Mesenchymal stem cell (in vitro differentiated cells and primary cell): ENCODE measurements at regions not wholly inside any gene's neighbourhood (a gene's known extent, or its start where the extent isn't known, plus 50 kb on each side); places are given as distances from the start of the nearest gene placed in this dataset.

Experiments
- DNase-seq: peaks from one replicate; pipeline ENCODE4 v3.0.0-alpha.2; 2013
- H2AFZ ChIP-seq: one replicate; pipeline ENCODE4 v1.6.1; 2013; ENCODE audit warnings: low read depth, mild to moderate bottlenecking, control low read depth, inconsistent platforms, low read length, moderate library complexity
- H2AK5ac ChIP-seq: 2 replicates; pipeline ENCODE4 v1.6.1; 2013; ENCODE audit warnings: low read length, moderate library complexity, mild to moderate bottlenecking, inconsistent platforms; ENCODE audit not compliant: severe bottlenecking
- H2BK120ac ChIP-seq: one replicate; pipeline ENCODE4 v1.6.1; 2013; ENCODE audit warnings: low read depth, mild to moderate bottlenecking, inconsistent platforms, low read length, moderate library complexity
- H2BK12ac ChIP-seq, 2 experiments: one replicate each; pipeline ENCODE4 v1.6.1; 2013; ENCODE audit warnings: inconsistent platforms in 2 of 2, low read length in 2 of 2, mild to moderate bottlenecking in 2 of 2, moderate library complexity in 2 of 2, control low read depth in 1 of 2
- H2BK15ac ChIP-seq: one replicate; pipeline ENCODE4 v1.6.1; 2013; ENCODE audit warnings: mild to moderate bottlenecking, low read depth, inconsistent platforms; ENCODE audit not compliant: poor library complexity, severe bottlenecking
- H2BK5ac ChIP-seq: 2 replicates; pipeline ENCODE4 v1.6.1; 2013; ENCODE audit warnings: low read depth, mild to moderate bottlenecking, low read length, control low read depth, inconsistent platforms; ENCODE audit not compliant: poor library complexity, severe bottlenecking
- H3K14ac ChIP-seq, 2 experiments: one replicate each; pipeline ENCODE4 v1.6.1; 2013; ENCODE audit warnings: inconsistent platforms in 2 of 2, low read length in 2 of 2, control low read depth in 1 of 2, mild to moderate bottlenecking in 1 of 2, moderate library complexity in 1 of 2
- H3K18ac ChIP-seq, 2 experiments: one replicate each; pipeline ENCODE4 v1.6.1; 2013; ENCODE audit warnings: inconsistent platforms in 2 of 2, low read length in 2 of 2, control low read depth in 1 of 2, low read depth in 1 of 2, mild to moderate bottlenecking in 1 of 2
- H3K23ac ChIP-seq, 2 experiments: one replicate each; pipeline ENCODE4 v1.6.1; 2013; ENCODE audit warnings: inconsistent platforms in 2 of 2, low read length in 2 of 2, mild to moderate bottlenecking in 2 of 2, moderate library complexity in 2 of 2, control low read depth in 1 of 2
- H3K27ac ChIP-seq: 2 replicates; pipeline ENCODE4 v1.5.1; 2013; ENCODE audit warnings: mild to moderate bottlenecking, moderate library complexity, low read length, control low read depth, inconsistent platforms; ENCODE audit not compliant: poor library complexity, severe bottlenecking
- H3K27me3 ChIP-seq, 2 experiments: 2 replicates each; pipeline versions ENCODE4 v1.6.1 to v1.7.0; 2013; ENCODE audit warnings: low read length in 2 of 2, mild to moderate bottlenecking in 2 of 2, moderate library complexity in 2 of 2, control low read depth in 1 of 2, inconsistent platforms in 1 of 2; ENCODE audit not compliant: control insufficient read depth in 1 of 2, insufficient read depth in 1 of 2
- H3K36me3 ChIP-seq, 2 experiments: 2 replicates each; pipeline versions ENCODE4 v1.6.1 to v1.7.0; 2013; ENCODE audit warnings: low read length in 2 of 2, control low read depth in 1 of 2, inconsistent platforms in 1 of 2, low read depth in 1 of 2, mild to moderate bottlenecking in 1 of 2; ENCODE audit not compliant: insufficient read depth in 2 of 2, control insufficient read depth in 1 of 2
- H3K4ac ChIP-seq, 2 experiments: one replicate each; pipeline ENCODE4 v1.6.1; 2013; ENCODE audit warnings: inconsistent platforms in 2 of 2, low read length in 2 of 2, mild to moderate bottlenecking in 2 of 2, moderate library complexity in 2 of 2, control low read depth in 1 of 2, low read depth in 1 of 2
- H3K4me1 ChIP-seq: 2 replicates; pipeline ENCODE4 v1.6.1; 2013; ENCODE audit warnings: low read depth, low read length, control low read depth; ENCODE audit not compliant: control insufficient read depth, insufficient read depth
- H3K4me2 ChIP-seq: 2 replicates; pipeline ENCODE4 v1.6.1; 2013; ENCODE audit warnings: low read length, mild to moderate bottlenecking, inconsistent platforms; ENCODE audit not compliant: poor library complexity, severe bottlenecking
- H3K4me3 ChIP-seq, 2 experiments: 2 replicates each; pipeline versions ENCODE4 v1.5.1 to v1.7.0; 2013; ENCODE audit warnings: low read length in 2 of 2, mild to moderate bottlenecking in 2 of 2, control low read depth in 1 of 2, low read depth in 1 of 2; ENCODE audit not compliant: insufficient read depth in 1 of 2
- H3K79me1 ChIP-seq: replicated peaks from 2 replicates; pipeline ENCODE4 v1.6.1; 2013; ENCODE audit warnings: mild to moderate bottlenecking, control low read depth, low read length, inconsistent platforms; ENCODE audit not compliant: poor library complexity, severe bottlenecking
- H3K9ac ChIP-seq: 2 replicates; pipeline ENCODE4 v1.7.0; 2013; ENCODE audit warnings: mild to moderate bottlenecking, low read length, moderate library complexity
- H3K9me3 ChIP-seq: 2 replicates; pipeline ENCODE4 v1.7.0; 2013; ENCODE audit warnings: mild to moderate bottlenecking, low read length; ENCODE audit not compliant: control insufficient read depth
- H4K8ac ChIP-seq: one replicate; pipeline ENCODE4 v1.6.1; 2013; ENCODE audit warnings: inconsistent platforms, mild to moderate bottlenecking, low read length, moderate library complexity
- H4K91ac ChIP-seq: one replicate; pipeline ENCODE4 v1.6.1; 2013; ENCODE audit warnings: mild to moderate bottlenecking, low read length, inconsistent platforms
- WGBS: methylation state at CpG from one replicate; pipeline ENCODE4 v1.1.7; 2013; ENCODE audit warnings: mixed read lengths; 5-methylcytosine and 5-hydroxymethylcytosine counted together

GRCh38 chr1:182143154-182143657 is 81.7 kb upstream of the ZNF648 start:
- Histone ChIP-seq H3K23ac (no peak overlapping the region), H3K27me3 (peaks cover 0 to 3% of the 10 kb centered on the region in 2 experiments), H2BK15ac (no peak overlapping the region), H2BK120ac (no peak overlapping the region), H3K9ac (peak overlapping the region; percentile 83), H4K8ac (no peak overlapping the region), H3K79me1 (no peaks in the 10 kb centered on the region), H2BK12ac (no peak overlapping the region), H3K36me3 (no peaks in the 10 kb centered on the region), H3K4ac (no peak overlapping the region), H3K18ac (no peak overlapping the region), H3K4me3 (no peak overlapping the region), H3K4me2 (no peak overlapping the region), H3K14ac (no peak overlapping the region), H4K91ac (no peak overlapping the region), H2BK5ac (no peak overlapping the region), H3K9me3 (no peaks in the 10 kb centered on the region), H3K4me1 (peaks cover 7% of the 10 kb centered on the region), H2AK5ac (no peak overlapping the region), H3K27ac (no peak overlapping the region), H2AFZ (no peak overlapping the region)
- WGBS, result 24% methylated on average over 8 of the region's 11 CpGs
- DNase-seq, result peak; percentile 73

GRCh38 chr1:182142621-182143020 is 81.1 kb upstream of the ZNF648 start:
- no peak overlapping the region for H3K23ac ChIP-seq
- no peak overlapping the region for H3K4ac ChIP-seq
- H2AK5ac ChIP-seq, result no peak overlapping the region
- H2AFZ ChIP-seq, result no peak overlapping the region
- H2BK15ac ChIP-seq, result no peak overlapping the region
- H2BK120ac ChIP-seq, result no peak overlapping the region
- H3K14ac ChIP-seq, result no peak overlapping the region
- H3K79me1 ChIP-seq, result no peaks in the 10 kb centered on the region
- H3K36me3 ChIP-seq, result no peaks in the 10 kb centered on the region
- H3K4me2 ChIP-seq, result no peak overlapping the region
- H2BK12ac ChIP-seq, result no peak overlapping the region
- no peak overlapping the region for H4K91ac ChIP-seq
- no peak overlapping the region for H4K8ac ChIP-seq
- no peak for DNase-seq
- H3K27me3 ChIP-seq, result peaks cover 0 to 3% of the 10 kb centered on the region in 2 experiments
- H3K4me1 ChIP-seq, result peaks cover 7% of the 10 kb centered on the region
- H3K27ac ChIP-seq, result no peak overlapping the region
- no peak overlapping the region for H3K18ac ChIP-seq
- no peak overlapping the region for H2BK5ac ChIP-seq
- peak overlapping the region; percentile 31 for H3K9ac ChIP-seq
- H3K9me3 ChIP-seq, result no peaks in the 10 kb centered on the region
- 71% methylated on average over 3 of the region's 4 CpGs for WGBS
- H3K4me3 ChIP-seq, result no peak overlapping the region

GRCh38 chr1:182141040-182141439 is 79.5 kb upstream of the ZNF648 start:
- DNase-seq, result no peak
- no peak overlapping the region for H3K18ac ChIP-seq
- no peak overlapping the region for H3K4me2 ChIP-seq
- H2AK5ac ChIP-seq, result no peak overlapping the region
- H2AFZ ChIP-seq, result no peak overlapping the region
- H3K27ac ChIP-seq, result no peak overlapping the region
- no peak overlapping the region for H3K9ac ChIP-seq
- H2BK5ac ChIP-seq, result no peak overlapping the region
- no peak overlapping the region for H2BK15ac ChIP-seq
- no peaks in the 10 kb centered on the region for H3K79me1 ChIP-seq
- no peaks in the 10 kb centered on the region for H3K9me3 ChIP-seq
- no peak overlapping the region for H4K8ac ChIP-seq
- H3K4ac ChIP-seq, result no peak overlapping the region
- no peak overlapping the region for H3K23ac ChIP-seq
- H4K91ac ChIP-seq, result no peak overlapping the region
- no peak overlapping the region for H3K4me3 ChIP-seq
- H3K36me3 ChIP-seq, result no peaks in the 10 kb centered on the region
- H2BK120ac ChIP-seq, result no peak overlapping the region
- peaks cover 3 to 7% of the 10 kb centered on the region in 2 experiments for H3K27me3 ChIP-seq
- no peak overlapping the region for H3K14ac ChIP-seq
- H2BK12ac ChIP-seq, result no peak overlapping the region
- peaks cover 7% of the 10 kb centered on the region for H3K4me1 ChIP-seq

- peaks cover 3 to 7% of the 10 kb centered on the region in 2 experiments for H3K27me3 ChIP-seq
- no peak overlapping the region for H4K8ac ChIP-seq
Measured at GRCh38 chr1:182139496-182139895, 78.0 kb upstream of the ZNF648 start.

More at GRCh38 chr1:182139496-182139895, 78.0 kb upstream of the ZNF648 start:
- DNase-seq, result no peak
- H3K4me1 ChIP-seq, result peaks cover 5% of the 10 kb centered on the region
- WGBS, result 53% methylated on average over 1 of the region's 1 CpG
- no peak overlapping the region for H3K9ac ChIP-seq
- H2BK120ac ChIP-seq, result no peak overlapping the region
- no peak overlapping the region for H4K91ac ChIP-seq
- H3K36me3 ChIP-seq, result no peaks in the 10 kb centered on the region
- no peak overlapping the region for H2BK5ac ChIP-seq
- no peak overlapping the region for H3K4me3 ChIP-seq
- no peak overlapping the region for H2AFZ ChIP-seq
- H3K4ac ChIP-seq, result no peak overlapping the region
- no peaks in the 10 kb centered on the region for H3K79me1 ChIP-seq
- no peak overlapping the region for H3K27ac ChIP-seq
- H3K14ac ChIP-seq, result no peak overlapping the region
- no peak overlapping the region for H2BK12ac ChIP-seq
- no peak overlapping the region for H3K4me2 ChIP-seq
- H2AK5ac ChIP-seq, result no peak overlapping the region
- no peak overlapping the region for H2BK15ac ChIP-seq
- H3K9me3 ChIP-seq, result no peaks in the 10 kb centered on the region
- H3K23ac ChIP-seq, result no peak overlapping the region
- H3K18ac ChIP-seq, result no peak overlapping the region
